Caco-2 (cell line): ENCODE measurements at regions not wholly inside any gene's neighbourhood (a gene's known extent, or its start where the extent isn't known, plus 50 kb on each side); places are given as distances from the start of the nearest gene placed in this dataset.

Experiments
- BruUV-seq: library from RNA; stranded (reverse); fragments of 400-500 nt; replicated peaks from 2 replicates; lab custom pipeline; 2021; lab: Mats Ljungman, UMichigan
- CTCF ChIA-PET: fragments of 300-600 bp; sonication (Branson Sonifier 250); formaldehyde crosslinking; loops from one replicate; lab custom pipeline; 2022; ENCODE audit warnings: antibody characterized with exemption; lab: Charles Lee
- POLR2A ChIA-PET: fragments of 300-600 bp; sonication (Branson Sonifier 250); formaldehyde crosslinking; loops from one replicate; lab custom pipeline; 2022; ENCODE audit warnings: antibody characterized with exemption; lab: Charles Lee
- DNase-seq, 2 experiments: peaks; one replicate each; pipeline versions ENCODE4 v3.0.0 to v3.0.0-alpha.2; 2020 to 2022
- H3K27me3 ChIP-seq: replicated peaks from 2 replicates; pipeline ENCODE4 v1.6.0; 2011; ENCODE audit warnings: low read length; ENCODE audit not compliant: control insufficient read depth, insufficient read depth
- H3K36me3 ChIP-seq: 2 replicates; pipeline ENCODE4 v1.5.1; 2011; ENCODE audit warnings: low read length; ENCODE audit not compliant: control insufficient read depth, insufficient read depth
- H3K4me1 ChIP-seq: fragments of 250-450 bp; sonication (Bioruptor Pico); 2 replicates; pipeline ENCODE4 v1.5.1; 2020; ENCODE audit warnings: mild to moderate bottlenecking
- H3K4me3 ChIP-seq: 2 replicates; pipeline ENCODE4 v1.5.1; 2011; ENCODE audit warnings: low read depth, mild to moderate bottlenecking, control low read depth, low read length
- H3K9me3 ChIP-seq: fragments of 250-450 bp; sonication (Bioruptor Pico); 2 replicates; pipeline ENCODE4 v1.5.1; 2020; ENCODE audit warnings: mild to moderate bottlenecking, moderate library complexity
- H3K27ac Mint-ChIP-seq: one replicate; pipeline ENCODE4 v1.8.0; 2022; ENCODE audit warnings: mixed read lengths; ENCODE audit not compliant: unreplicated experiment
- H3K27me3 Mint-ChIP-seq: one replicate; pipeline ENCODE4 v1.8.0; 2022; ENCODE audit warnings: mixed read lengths; ENCODE audit not compliant: insufficient read depth, unreplicated experiment
- H3K36me3 Mint-ChIP-seq: one replicate; pipeline ENCODE4 v1.8.0; 2022; ENCODE audit warnings: mild to moderate bottlenecking, mixed read lengths; ENCODE audit not compliant: insufficient read depth, unreplicated experiment
- H3K4me1 Mint-ChIP-seq: one replicate; pipeline ENCODE4 v1.8.0; 2022; ENCODE audit warnings: low read depth, mixed read lengths; ENCODE audit not compliant: unreplicated experiment
- H3K4me3 Mint-ChIP-seq: one replicate; pipeline ENCODE4 v1.8.0; 2022; ENCODE audit warnings: mild to moderate bottlenecking, moderate library complexity, mixed read lengths; ENCODE audit not compliant: unreplicated experiment
- H3K9me3 Mint-ChIP-seq: one replicate; pipeline ENCODE4 v1.8.0; 2022; ENCODE audit warnings: mixed read lengths; ENCODE audit not compliant: unreplicated experiment
- CTCF ChIP-seq, 2 experiments: fragments of 200-600 bp in 1 of 2; IDR thresholded peaks; 1 replicate in 1 of 2; 2 replicates in 1 of 2; pipeline versions ENCODE4 v1.5.1 to v1.8.0; 2011 to 2022; ENCODE audit warnings: antibody characterized with exemption in 1 of 2, control low read depth in 1 of 2, inconsistent platforms in 1 of 2, low read depth in 1 of 2, low read length in 1 of 2, mild to moderate bottlenecking in 1 of 2, moderate library complexity in 1 of 2; ENCODE audit not compliant: insufficient read depth in 1 of 2, severe bottlenecking in 1 of 2, unreplicated experiment in 1 of 2
- intact Hi-C: fragments of 100-400 bp; cut with micrococcal nuclease; formaldehyde crosslinking; loops from one replicate; pipeline ENCODE4 v1.10.0; 2022; ENCODE audit not compliant: unreplicated experiment

- no peak overlapping the region for H3K27ac Mint-ChIP-seq
- H3K9me3 Mint-ChIP-seq: peaks cover 10% of the 10 kb centered on the region
- ChIA-PET POLR2A (no interaction called here), CTCF (no interaction called here)
- no peaks in the 10 kb centered on the region for H3K36me3 ChIP-seq
- no peaks in the 10 kb centered on the region for H3K4me1 Mint-ChIP-seq
- no peak overlapping the region for H3K4me3 ChIP-seq
- intact Hi-C loops: no loop called here
- no peaks in the 10 kb centered on the region for H3K4me1 ChIP-seq
- H3K4me3 Mint-ChIP-seq: no peak overlapping the region
- no peak for TF ChIP-seq CTCF (IDR thresholded peaks at IDR 0.05; ENCODE audit: insufficient read depth in 1 of 2, low read depth in 1 of 2, low read length in 1 of 2, severe bottlenecking in 1 of 2, unreplicated experiment in 1 of 2)
- no peak for DNase-seq
- H3K27me3 ChIP-seq: no peaks in the 10 kb centered on the region
- BruUV-seq: no TSS peak
- H3K36me3 Mint-ChIP-seq: no peaks in the 10 kb centered on the region
- peaks cover 2% of the 10 kb centered on the region for H3K27me3 Mint-ChIP-seq
- 0 out of 2 replicates have a peak, but pooled peaks cover 3% of the 10 kb centered on the region for H3K9me3 ChIP-seq
Measured at GRCh38 chr7:68485253-68485917, 1112.9 kb upstream of the AUTS2 start.

DNA sequence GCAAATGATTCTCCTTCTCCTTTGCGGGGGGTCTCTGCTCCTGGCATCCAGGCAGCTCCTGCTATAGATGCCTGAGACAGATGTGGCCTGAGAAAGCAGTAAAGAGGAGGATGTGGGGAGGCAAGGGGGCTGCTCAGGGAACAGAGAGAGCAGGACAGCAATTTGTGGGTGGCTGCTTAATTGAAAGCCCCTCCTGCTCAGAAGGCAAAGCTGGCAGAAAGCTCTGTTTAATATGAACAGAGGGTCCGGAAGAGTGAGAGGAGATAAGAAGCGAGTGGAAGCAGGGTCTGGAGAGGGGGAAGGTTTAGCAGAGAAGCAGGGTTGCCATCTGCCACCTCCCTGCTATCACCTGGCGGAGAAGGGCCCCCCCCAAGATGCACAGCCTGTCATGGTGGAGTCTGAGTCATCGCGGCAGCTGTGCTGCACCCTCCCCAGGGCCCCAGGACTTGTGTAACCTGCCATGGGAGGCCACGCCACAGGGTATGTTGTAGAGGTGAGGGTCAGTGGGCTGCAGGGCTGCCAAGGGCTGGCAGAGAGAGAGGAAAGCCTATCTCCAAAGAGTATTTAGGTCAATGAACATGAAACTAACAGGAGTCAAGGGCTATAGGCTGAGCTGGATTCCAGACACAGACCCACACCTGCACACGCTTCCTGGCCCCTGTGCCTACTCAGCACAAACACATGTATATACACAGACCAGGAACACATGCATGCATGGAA, 1109.8 kb upstream of the AUTS2 start:
- Histone ChIP-seq H3K4me3 (no peak overlapping the region), H3K36me3 (no peaks in the 10 kb centered on the region), H3K9me3 (0 out of 2 replicates have a peak, but pooled peaks cover 3% of the 10 kb centered on the region), H3K4me1 (no peaks in the 10 kb centered on the region), H3K27me3 (no peaks in the 10 kb centered on the region)
- no peak for DNase-seq
- Mint-ChIP-seq H3K4me1 (no peaks in the 10 kb centered on the region), H3K4me3 (no peak overlapping the region), H3K27me3 (no peaks in the 10 kb centered on the region), H3K9me3 (peaks cover 10% of the 10 kb centered on the region), H3K36me3 (no peaks in the 10 kb centered on the region), H3K27ac (no peak overlapping the region)
- CTCF ChIA-PET: no interaction called here
- no TSS peak for BruUV-seq
- POLR2A ChIA-PET: no interaction called here
- no peak for TF ChIP-seq CTCF (IDR thresholded peaks at IDR 0.05; ENCODE audit: insufficient read depth in 1 of 2, low read depth in 1 of 2, low read length in 1 of 2, severe bottlenecking in 1 of 2, unreplicated experiment in 1 of 2)
- intact Hi-C loops: no loop called here

GRCh38 chr7:68491523-68492358, 1106.5 kb upstream of the AUTS2 start:
- no peak for DNase-seq
- H3K4me3 Mint-ChIP-seq: no peak overlapping the region

More at GRCh38 chr7:68491523-68492358, 1106.5 kb upstream of the AUTS2 start:
- H3K9me3 ChIP-seq: 0 out of 2 replicates have a peak, but pooled peaks cover 3% of the 10 kb centered on the region
- H3K27me3 Mint-ChIP-seq: no peaks in the 10 kb centered on the region
- H3K4me1 Mint-ChIP-seq: no peaks in the 10 kb centered on the region
- intact Hi-C loops: no loop called here
- TF ChIP-seq CTCF (IDR thresholded peaks at IDR 0.05; ENCODE audit: insufficient read depth in 1 of 2, low read depth in 1 of 2, low read length in 1 of 2, severe bottlenecking in 1 of 2, unreplicated experiment in 1 of 2): no peak
- POLR2A ChIA-PET: no interaction called here
- no peaks in the 10 kb centered on the region for H3K4me1 ChIP-seq
- CTCF ChIA-PET: no interaction called here
- no peaks in the 10 kb centered on the region for H3K27me3 ChIP-seq
- H3K36me3 ChIP-seq: no peaks in the 10 kb centered on the region
- H3K4me3 ChIP-seq: no peak overlapping the region
- no TSS peak for BruUV-seq
- H3K9me3 Mint-ChIP-seq: no peaks in the 10 kb centered on the region
- no peak overlapping the region for H3K27ac Mint-ChIP-seq
- no peaks in the 10 kb centered on the region for H3K36me3 Mint-ChIP-seq
